ENCODE measurements at regions not wholly inside any gene's neighbourhood (a gene's known extent, or its start where the extent isn't known, plus 50 kb on each side); places are given as distances from the start of the nearest gene placed in this dataset.

- FAIRE-seq (no peak), DNase-seq (ENCODE audit: insufficient read length, low spot score) (no peak)
- no peak for TF ChIP-seq CTCF (IDR thresholded peaks at IDR 0.05; ENCODE audit: insufficient read depth, missing control alignments)
Observed at GRCh38 chr10:78925800-78926319, 142.9 kb upstream of the ZMIZ1 start.

- no peak for TF ChIP-seq CTCF (IDR thresholded peaks at IDR 0.05; ENCODE audit: insufficient read depth, missing control alignments)
- FAIRE-seq (no peak), DNase-seq (ENCODE audit: insufficient read length, low spot score) (no peak)
Observed at GRCh38 chr10:78927257-78927995, 141.3 kb upstream of the ZMIZ1 start.

GRCh38 chr10:78928330-78928729 lies 140.4 kb upstream of the ZMIZ1 start:
- TF ChIP-seq CTCF (IDR thresholded peaks at IDR 0.05; ENCODE audit: insufficient read depth, missing control alignments): no peak
- DNase-seq (ENCODE audit: insufficient read length, low spot score): no peak
- FAIRE-seq: no peak

- FAIRE-seq (no peak), DNase-seq (ENCODE audit: insufficient read length, low spot score) (no peak)
- TF ChIP-seq CTCF (IDR thresholded peaks at IDR 0.05; ENCODE audit: insufficient read depth, missing control alignments): no peak
Observed at GRCh38 chr10:78929541-78929940, 139.2 kb upstream of the ZMIZ1 start.

- DNase-seq (ENCODE audit: insufficient read length, low spot score) (no peak), FAIRE-seq (no peak)
- no peak for TF ChIP-seq CTCF (IDR thresholded peaks at IDR 0.05; ENCODE audit: insufficient read depth, missing control alignments)
Observed at GRCh38 chr10:78931321-78932053, 137.3 kb upstream of the ZMIZ1 start.

GRCh38 chr10:78932054-78932386 lies 136.7 kb upstream of the ZMIZ1 start:
- FAIRE-seq: no peak
- no peak for TF ChIP-seq CTCF (IDR thresholded peaks at IDR 0.05; ENCODE audit: insufficient read depth, missing control alignments)
- no peak for DNase-seq (ENCODE audit: insufficient read length, low spot score)

GRCh38 chr10:78932861-78933260 lies 135.9 kb upstream of the ZMIZ1 start:
- no peak for TF ChIP-seq CTCF (IDR thresholded peaks at IDR 0.05; ENCODE audit: insufficient read depth, missing control alignments)
- FAIRE-seq (no peak), DNase-seq (ENCODE audit: insufficient read length, low spot score) (no peak)

Data from D721Med (cell line).